ENCODE measurements at regions not wholly inside any gene's neighbourhood (a gene's known extent, or its start where the extent isn't known, plus 50 kb on each side); places are given as distances from the start of the nearest gene placed in this dataset.

DNA sequence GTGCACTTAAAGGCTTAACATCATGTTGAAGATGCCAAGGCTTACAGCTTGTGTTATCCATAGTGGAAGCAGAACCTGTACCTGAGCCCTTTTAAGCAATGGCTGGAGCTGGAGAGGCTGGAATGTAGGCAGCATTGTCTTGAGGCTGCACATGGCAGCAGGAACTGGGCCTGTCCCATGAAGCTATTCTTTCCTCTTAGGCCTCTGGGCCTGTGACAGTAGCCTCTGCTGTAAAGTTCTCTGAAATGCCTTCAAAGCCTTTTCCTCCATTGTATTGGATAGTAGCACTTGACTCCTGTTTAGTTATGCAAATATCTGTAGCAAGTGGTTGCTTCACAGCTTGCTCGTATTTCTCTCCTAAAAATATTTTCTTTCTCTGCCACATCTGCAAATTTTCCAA is 127.4 kb upstream of the ANO5 start:
- H3K4me3 ChIP-seq (ENCODE audit: low read depth, low read length), result no peak overlapping the region
- H3K79me2 ChIP-seq, result no peaks in the 10 kb centered on the region
- no peak overlapping the region for H2AFZ ChIP-seq
- H3K4me1 ChIP-seq, result no peaks in the 10 kb centered on the region
- no peak overlapping the region for H3K4me2 ChIP-seq (ENCODE audit: low read length)
- H3K27ac ChIP-seq, result no peak overlapping the region
- H3K36me3 ChIP-seq (ENCODE audit: control insufficient read depth, insufficient read depth, low read length), result no peaks in the 10 kb centered on the region
- no peaks in the 10 kb centered on the region for H3K9me3 ChIP-seq (ENCODE audit: control insufficient read depth, low read length)
- H3K9ac ChIP-seq, result no peak overlapping the region
- TF ChIP-seq, protein P1, sequence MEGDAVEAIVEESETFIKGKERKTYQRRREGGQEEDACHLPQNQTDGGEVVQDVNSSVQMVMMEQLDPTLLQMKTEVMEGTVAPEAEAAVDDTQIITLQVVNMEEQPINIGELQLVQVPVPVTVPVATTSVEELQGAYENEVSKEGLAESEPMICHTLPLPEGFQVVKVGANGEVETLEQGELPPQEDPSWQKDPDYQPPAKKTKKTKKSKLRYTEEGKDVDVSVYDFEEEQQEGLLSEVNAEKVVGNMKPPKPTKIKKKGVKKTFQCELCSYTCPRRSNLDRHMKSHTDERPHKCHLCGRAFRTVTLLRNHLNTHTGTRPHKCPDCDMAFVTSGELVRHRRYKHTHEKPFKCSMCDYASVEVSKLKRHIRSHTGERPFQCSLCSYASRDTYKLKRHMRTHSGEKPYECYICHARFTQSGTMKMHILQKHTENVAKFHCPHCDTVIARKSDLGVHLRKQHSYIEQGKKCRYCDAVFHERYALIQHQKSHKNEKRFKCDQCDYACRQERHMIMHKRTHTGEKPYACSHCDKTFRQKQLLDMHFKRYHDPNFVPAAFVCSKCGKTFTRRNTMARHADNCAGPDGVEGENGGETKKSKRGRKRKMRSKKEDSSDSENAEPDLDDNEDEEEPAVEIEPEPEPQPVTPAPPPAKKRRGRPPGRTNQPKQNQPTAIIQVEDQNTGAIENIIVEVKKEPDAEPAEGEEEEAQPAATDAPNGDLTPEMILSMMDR (IDR thresholded peaks at IDR 0.05), result no peak
- H3K27me3 ChIP-seq (ENCODE audit: control insufficient read depth, insufficient read depth, low read length), result no peaks in the 10 kb centered on the region

DNA sequence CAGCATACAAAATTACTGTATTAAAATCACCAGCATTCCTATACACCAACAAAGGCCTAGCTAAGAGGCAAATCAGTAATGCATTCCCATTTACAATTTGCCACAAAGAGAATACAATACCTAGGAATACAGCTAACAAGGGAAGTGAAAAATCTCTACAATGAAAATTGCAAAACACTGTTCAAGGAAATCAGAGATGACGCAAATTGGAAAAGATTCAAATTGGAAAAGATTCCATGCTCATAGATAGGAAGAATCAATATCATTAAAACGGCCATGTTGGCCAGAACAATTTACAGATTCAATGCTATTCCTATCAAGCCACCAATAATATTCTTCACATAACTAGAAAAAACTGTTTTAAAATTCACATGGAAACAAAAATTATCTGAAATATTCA is 123.0 kb upstream of the ANO5 start:
- H3K4me3 ChIP-seq (ENCODE audit: low read depth, low read length), result no peak overlapping the region
- H3K4me2 ChIP-seq (ENCODE audit: low read length), result no peak overlapping the region
- no peaks in the 10 kb centered on the region for H3K27me3 ChIP-seq (ENCODE audit: control insufficient read depth, insufficient read depth, low read length)
- no peak overlapping the region for H3K27ac ChIP-seq
- H3K9me3 ChIP-seq (ENCODE audit: control insufficient read depth, low read length), result no peaks in the 10 kb centered on the region
- H3K79me2 ChIP-seq, result no peaks in the 10 kb centered on the region
- no peak overlapping the region for H3K9ac ChIP-seq
- no peak overlapping the region for H2AFZ ChIP-seq
- H3K36me3 ChIP-seq (ENCODE audit: control insufficient read depth, insufficient read depth, low read length), result no peaks in the 10 kb centered on the region
- TF ChIP-seq, protein P1 (IDR thresholded peaks at IDR 0.05), result no peak
- H3K4me1 ChIP-seq, result no peaks in the 10 kb centered on the region

DNA sequence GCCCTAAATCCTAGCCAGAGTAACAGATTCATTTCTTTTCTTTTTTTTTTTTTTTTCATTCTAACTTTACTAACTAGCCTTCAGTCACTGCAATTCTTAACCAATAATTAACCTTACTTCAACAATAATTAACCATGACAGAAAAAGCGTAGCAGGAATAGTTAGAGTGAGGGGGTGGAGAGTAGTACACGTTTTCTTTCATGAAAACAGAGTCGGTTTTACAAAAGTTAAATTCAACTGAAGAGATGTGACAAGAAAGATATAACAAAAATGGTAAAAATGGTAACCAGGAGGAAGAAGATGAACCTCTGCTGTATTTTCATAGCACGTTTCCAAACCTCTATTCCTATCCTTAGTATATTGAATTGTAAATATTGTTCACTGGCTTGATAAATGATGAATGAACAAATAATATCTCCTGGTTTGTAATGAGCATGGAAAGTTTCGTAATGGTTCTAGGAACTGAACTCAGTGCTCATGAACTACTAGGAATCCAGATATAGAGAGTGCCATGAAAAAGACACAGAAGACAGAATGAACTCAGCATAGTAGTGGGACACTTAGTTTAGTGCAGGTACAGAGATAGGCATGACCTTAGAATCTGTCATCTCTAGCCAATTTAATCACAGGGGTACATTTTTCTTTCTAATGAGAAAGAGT is 116.5 kb upstream of the ANO5 start:
- H3K4me3 ChIP-seq (ENCODE audit: low read depth, low read length), result no peak overlapping the region
- no peaks in the 10 kb centered on the region for H3K27me3 ChIP-seq (ENCODE audit: control insufficient read depth, insufficient read depth, low read length)
- H3K79me2 ChIP-seq, result no peaks in the 10 kb centered on the region
- H3K36me3 ChIP-seq (ENCODE audit: control insufficient read depth, insufficient read depth, low read length), result no peaks in the 10 kb centered on the region
- H2AFZ ChIP-seq, result no peak overlapping the region
- no peaks in the 10 kb centered on the region for H3K4me1 ChIP-seq
- TF ChIP-seq, protein P1 (IDR thresholded peaks at IDR 0.05), result no peak
- H3K4me2 ChIP-seq (ENCODE audit: low read length), result no peak overlapping the region
- H3K9ac ChIP-seq, result no peak overlapping the region
- no peaks in the 10 kb centered on the region for H3K9me3 ChIP-seq (ENCODE audit: control insufficient read depth, low read length)
- no peak overlapping the region for H3K27ac ChIP-seq

DNA sequence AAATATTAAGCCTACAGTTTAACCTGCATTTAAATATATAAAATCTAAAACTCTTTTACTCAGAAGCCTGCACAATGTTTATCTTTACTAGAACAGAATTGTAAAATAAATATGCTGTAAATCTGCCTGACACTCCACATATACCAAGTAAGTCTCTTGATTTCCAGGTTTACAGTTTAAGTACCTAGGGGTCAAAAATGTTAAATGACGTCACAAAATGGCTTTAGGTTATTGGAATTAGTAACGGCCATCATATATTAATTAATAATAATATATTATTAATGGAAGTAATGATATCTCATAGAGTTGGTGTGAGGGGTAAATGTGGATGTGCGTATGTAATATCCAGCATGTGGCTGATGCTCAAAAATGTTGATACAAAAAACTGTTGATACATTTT is 114.8 kb upstream of the ANO5 start:
- no peak overlapping the region for H3K27ac ChIP-seq
- TF ChIP-seq, protein P1 (IDR thresholded peaks at IDR 0.05), result no peak
- no peak overlapping the region for H3K4me2 ChIP-seq (ENCODE audit: low read length)
- no peaks in the 10 kb centered on the region for H3K27me3 ChIP-seq (ENCODE audit: control insufficient read depth, insufficient read depth, low read length)
- H3K9ac ChIP-seq, result no peak overlapping the region
- H3K4me3 ChIP-seq (ENCODE audit: low read depth, low read length), result no peak overlapping the region
- no peaks in the 10 kb centered on the region for H3K36me3 ChIP-seq (ENCODE audit: control insufficient read depth, insufficient read depth, low read length)
- H3K4me1 ChIP-seq, result no peaks in the 10 kb centered on the region
- H2AFZ ChIP-seq, result no peak overlapping the region
- no peaks in the 10 kb centered on the region for H3K79me2 ChIP-seq
- H3K9me3 ChIP-seq (ENCODE audit: control insufficient read depth, low read length), result no peaks in the 10 kb centered on the region
